ENCODE measurements at regions not wholly inside any gene's neighbourhood (a gene's known extent, or its start where the extent isn't known, plus 50 kb on each side); places are given as distances from the start of the nearest gene placed in this dataset.
"Not testable (repeated sequence)": the region's sequence is repeated elsewhere in the genome, so short reads cannot be mapped to it uniquely, and the experiment has no call there.

GRCh38 chr2:167572883-167573619 lies 674.3 kb downstream of the STK39 start:
- DNase-seq, result no peak

- no peak for DNase-seq
Observed at GRCh38 chr2:167570370-167570769, 677.0 kb downstream of the STK39 start.

- DNase-seq, result not testable (repeated sequence)
Observed at GRCh38 chr2:167563885-167564619, 675.8 kb downstream of the XIRP2 start.

- DNase-seq, result not testable (repeated sequence)
Observed at GRCh38 chr2:167558272-167558991, 670.2 kb downstream of the XIRP2 start.

- no peak for DNase-seq
Observed at GRCh38 chr2:167555098-167555720, 666.9 kb downstream of the XIRP2 start.

GRCh38 chr2:167553635-167554034 lies 665.4 kb downstream of the XIRP2 start:
- DNase-seq, result no peak

- DNase-seq, result no peak
Observed at GRCh38 chr2:167551416-167551815, 663.1 kb downstream of the XIRP2 start.

- peak; percentile 45 for DNase-seq
Observed at GRCh38 chr2:167550448-167550847, 662.2 kb downstream of the XIRP2 start.

- DNase-seq, result no peak
Observed at GRCh38 chr2:167548396-167548795, 660.1 kb downstream of the XIRP2 start.

- DNase-seq, result no peak
Observed at GRCh38 chr2:167544602-167545001, 656.3 kb downstream of the XIRP2 start.

GRCh38 chr2:167543721-167544120 lies 655.4 kb downstream of the XIRP2 start:
- no peak for DNase-seq

GRCh38 chr2:167537743-167538142 lies 649.5 kb downstream of the XIRP2 start:
- DNase-seq, result no peak

GRCh38 chr2:167534443-167534842 lies 646.2 kb downstream of the XIRP2 start:
- DNase-seq, result no peak

GRCh38 chr2:167524786-167525185 lies 636.5 kb downstream of the XIRP2 start:
- DNase-seq, result no peak

GRCh38 chr2:167510071-167510759 lies 621.9 kb downstream of the XIRP2 start:
- no peak for DNase-seq

GRCh38 chr2:167509586-167509985 lies 621.3 kb downstream of the XIRP2 start:
- DNase-seq, result no peak

GRCh38 chr2:167508709-167509108 lies 620.4 kb downstream of the XIRP2 start:
- DNase-seq, result no peak

GRCh38 chr2:167506395-167506794 lies 618.1 kb downstream of the XIRP2 start:
- DNase-seq, result no peak

GRCh38 chr2:167504695-167505094 lies 616.4 kb downstream of the XIRP2 start:
- DNase-seq, result no peak

- DNase-seq, result no peak
Observed at GRCh38 chr2:167504061-167504460, 615.8 kb downstream of the XIRP2 start.

- DNase-seq, result no peak
Observed at GRCh38 chr2:167501618-167502017, 613.3 kb downstream of the XIRP2 start.

GRCh38 chr2:167493862-167494261 lies 605.6 kb downstream of the XIRP2 start:
- no peak for DNase-seq

- DNase-seq, result peak; percentile 1
Observed at GRCh38 chr2:167492486-167492885, 604.2 kb downstream of the XIRP2 start.

Measured in hematopoietic multipotent progenitor cell treated with erythropoietin and hydrocortisone succinate and interleukin-3 and kit ligand, for 4 days (in vitro differentiated cells).